CD4-positive, CD25-positive, alpha-beta regulatory T cell (primary cell): ENCODE measurements at regions not wholly inside any gene's neighbourhood (a gene's known extent, or its start where the extent isn't known, plus 50 kb on each side); places are given as distances from the start of the nearest gene placed in this dataset.

ENCODE experiments used
- ATAC-seq, 2 donors: fragments of 150-1000 bp; cut with Tn5 transposase; one replicate each; pipeline ENCODE4 v1.10.0; 2021; ENCODE audit warnings: low read depth in 2 of 2, moderate number of reproducible peaks in 2 of 2, moderate library complexity in 1 of 2
- DNase-seq, 3 donors: peaks; one replicate each; pipeline versions ENCODE4 v3.0.0 to v3.0.0-alpha.2; 2012 to 2022; ENCODE audit warnings: mixed read lengths in 1 of 3
- H3K27ac ChIP-seq: one replicate; pipeline ENCODE4 v1.7.0; 2013; ENCODE audit warnings: mild to moderate bottlenecking, low read length; ENCODE audit not compliant: insufficient read depth, poor library complexity, severe bottlenecking
- H3K27me3 ChIP-seq: one replicate; pipeline ENCODE4 v1.7.0; 2013; ENCODE audit warnings: low read length; ENCODE audit not compliant: control insufficient read depth, insufficient read depth
- H3K36me3 ChIP-seq: one replicate; pipeline ENCODE4 v1.7.0; 2013; ENCODE audit warnings: mild to moderate bottlenecking, low read length, moderate library complexity; ENCODE audit not compliant: control insufficient read depth, insufficient read depth
- H3K4me1 ChIP-seq: 2 replicates; pipeline ENCODE4 v1.7.0; 2013; ENCODE audit warnings: mild to moderate bottlenecking, low read length; ENCODE audit not compliant: insufficient read depth, control insufficient read depth, poor library complexity, severe bottlenecking
- H3K4me3 ChIP-seq: one replicate; pipeline ENCODE4 v1.7.0; 2013; ENCODE audit warnings: low read depth, mild to moderate bottlenecking, low read length, moderate library complexity
- H3K9me3 ChIP-seq, 2 experiments: 1 replicate in 1 of 2; 2 replicates in 1 of 2; pipeline ENCODE4 v1.7.0; 2013; ENCODE audit warnings: low read length in 2 of 2, mild to moderate bottlenecking in 1 of 2, moderate library complexity in 1 of 2; ENCODE audit not compliant: control insufficient read depth in 2 of 2
- H3K27ac Mint-ChIP-seq, 3 donors: one replicate each; pipeline ENCODE4 v1.8.0; 2020 to 2022; ENCODE audit warnings: mild to moderate bottlenecking in 3 of 3, mixed read lengths in 3 of 3, moderate library complexity in 2 of 3
- H3K27me3 Mint-ChIP-seq: one replicate; pipeline ENCODE4 v1.8.0; 2022; ENCODE audit warnings: mild to moderate bottlenecking, mixed read lengths
- H3K36me3 Mint-ChIP-seq: one replicate; pipeline ENCODE4 v1.8.0; 2020; ENCODE audit warnings: mixed read lengths
- H3K4me1 Mint-ChIP-seq, 4 donors: one replicate each; pipeline ENCODE4 v1.8.0; 2020 to 2022; ENCODE audit warnings: mixed read lengths in 4 of 4, mild to moderate bottlenecking in 1 of 4
- H3K4me3 Mint-ChIP-seq, 4 donors: one replicate each; pipeline ENCODE4 v1.8.0; 2020 to 2022; ENCODE audit warnings: mild to moderate bottlenecking in 4 of 4, mixed read lengths in 4 of 4, moderate library complexity in 3 of 4
- H3K9me3 Mint-ChIP-seq, 7 donors: one replicate each; pipeline ENCODE4 v1.8.0; 2020 to 2022; ENCODE audit warnings: mixed read lengths in 7 of 7, mild to moderate bottlenecking in 3 of 7, moderate library complexity in 2 of 7

GRCh38 chr13:70203661-70204229 is 95.5 kb upstream of the KLHL1 start:
- Mint-ChIP-seq H3K36me3 (no peaks in the 10 kb centered on the region), H3K27me3 (no peaks in the 10 kb centered on the region), H3K27ac (no peak overlapping the region), H3K9me3 (peaks cover 0 to 19% (median 6%) of the 10 kb centered on the region in 7 donors), H3K4me3 (no peak overlapping the region), H3K4me1 (no peaks in the 10 kb centered on the region)
- Histone ChIP-seq H3K9me3 (peaks cover 3 to 5% of the 10 kb centered on the region in 2 experiments), H3K27me3 (no peaks in the 10 kb centered on the region), H3K27ac (no peak overlapping the region), H3K36me3 (no peaks in the 10 kb centered on the region), H3K4me3 (no peak overlapping the region), H3K4me1 (no peaks in the 10 kb centered on the region)
- ATAC-seq: no peak
- peak in 1 of 3 donors; percentile 0 for DNase-seq

- Mint-ChIP-seq H3K27ac (no peak overlapping the region), H3K36me3 (no peaks in the 10 kb centered on the region)
These were observed 82.8 kb upstream of the KLHL1 start for GRCh38 chr13:70191034-70191433.

GRCh38 chr13:70189981-70190380 is 81.7 kb upstream of the KLHL1 start:
- Histone ChIP-seq H3K27me3 (no peaks in the 10 kb centered on the region), H3K4me1 (no peaks in the 10 kb centered on the region), H3K9me3 (no peaks in the 10 kb centered on the region), H3K36me3 (no peaks in the 10 kb centered on the region), H3K4me3 (no peak overlapping the region), H3K27ac (no peak overlapping the region)
- Mint-ChIP-seq H3K27me3 (no peaks in the 10 kb centered on the region), H3K36me3 (no peaks in the 10 kb centered on the region), H3K4me1 (no peaks in the 10 kb centered on the region), H3K9me3 (peaks cover 0 to 26% (median 6%) of the 10 kb centered on the region in 7 donors), H3K27ac (no peak overlapping the region), H3K4me3 (no peak overlapping the region)
- no peak for DNase-seq
- ATAC-seq: no peak

More at GRCh38 chr13:70191034-70191433, 82.8 kb upstream of the KLHL1 start:
- Histone ChIP-seq H3K27ac (no peak overlapping the region), H3K27me3 (no peaks in the 10 kb centered on the region), H3K9me3 (no peaks in the 10 kb centered on the region), H3K4me1 (no peaks in the 10 kb centered on the region), H3K36me3 (no peaks in the 10 kb centered on the region), H3K4me3 (no peak overlapping the region)
- H3K4me1 Mint-ChIP-seq: no peaks in the 10 kb centered on the region
- H3K9me3 Mint-ChIP-seq: peaks cover 0 to 28% (median 8%) of the 10 kb centered on the region in 7 donors
- H3K27me3 Mint-ChIP-seq: no peaks in the 10 kb centered on the region
- no peak for DNase-seq
- H3K4me3 Mint-ChIP-seq: no peak overlapping the region
- ATAC-seq: no peak

GRCh38 chr13:70188567-70188966 is 80.3 kb upstream of the KLHL1 start:
- Histone ChIP-seq H3K4me1 (no peaks in the 10 kb centered on the region), H3K36me3 (no peaks in the 10 kb centered on the region), H3K4me3 (no peak overlapping the region), H3K9me3 (no peaks in the 10 kb centered on the region), H3K27me3 (no peaks in the 10 kb centered on the region), H3K27ac (no peak overlapping the region)
- Mint-ChIP-seq H3K27me3 (no peaks in the 10 kb centered on the region), H3K36me3 (no peaks in the 10 kb centered on the region), H3K4me3 (no peak overlapping the region), H3K4me1 (no peaks in the 10 kb centered on the region), H3K9me3 (peaks cover 0 to 12% (median 2%) of the 10 kb centered on the region in 7 donors), H3K27ac (no peak overlapping the region)
- DNase-seq (no peak), ATAC-seq (no peak)

- no peak overlapping the region for H3K4me3 ChIP-seq
- ATAC-seq (no peak), DNase-seq (no peak)
- no peak overlapping the region for H3K27ac ChIP-seq
- Mint-ChIP-seq H3K9me3 (peaks cover 0 to 23% (median 1%) of the 10 kb centered on the region in 7 donors), H3K36me3 (no peaks in the 10 kb centered on the region), H3K4me3 (no peak overlapping the region), H3K27ac (no peak overlapping the region), H3K4me1 (no peaks in the 10 kb centered on the region), H3K27me3 (no peaks in the 10 kb centered on the region)
- H3K36me3 ChIP-seq: no peaks in the 10 kb centered on the region
- no peaks in the 10 kb centered on the region for H3K27me3 ChIP-seq
- H3K4me1 ChIP-seq: no peaks in the 10 kb centered on the region
- no peaks in the 10 kb centered on the region for H3K9me3 ChIP-seq
These were observed 74.8 kb upstream of the KLHL1 start for GRCh38 chr13:70183041-70183440.
